Mesendoderm (in vitro differentiated cells): ENCODE measurements at regions not wholly inside any gene's neighbourhood (a gene's known extent, or its start where the extent isn't known, plus 50 kb on each side); places are given as distances from the start of the nearest gene placed in this dataset.
"Not testable (repeated sequence)": the region's sequence is repeated elsewhere in the genome, so short reads cannot be mapped to it uniquely, and the experiment has no call there.

ENCODE experiments used
- DNase-seq: peaks from one replicate; pipeline ENCODE4 v3.0.0; 2013
- H2AK5ac ChIP-seq: 2 replicates; pipeline ENCODE4 v1.6.1; 2013; ENCODE audit warnings: low read length, inconsistent platforms
- H2BK120ac ChIP-seq: 2 replicates; pipeline ENCODE4 v1.6.1; 2013; ENCODE audit warnings: low read depth, mild to moderate bottlenecking, low read length, moderate library complexity, mixed read lengths
- H2BK15ac ChIP-seq: replicated peaks from 2 replicates; pipeline ENCODE4 v1.6.1; 2013; ENCODE audit warnings: low read depth, mild to moderate bottlenecking, moderate library complexity
- H2BK5ac ChIP-seq: 2 replicates; pipeline ENCODE4 v1.6.1; 2013; ENCODE audit warnings: low read length, inconsistent platforms
- H3K18ac ChIP-seq: 2 replicates; pipeline ENCODE4 v1.6.1; 2013; ENCODE audit warnings: mild to moderate bottlenecking, low read length, mixed read lengths
- H3K23ac ChIP-seq: one replicate; pipeline ENCODE4 v1.6.1; 2013; ENCODE audit warnings: low read length
- H3K27ac ChIP-seq: 2 replicates; pipeline ENCODE4 v1.5.1; 2013; ENCODE audit warnings: low read depth, mild to moderate bottlenecking, inconsistent platforms, low read length, moderate library complexity
- H3K27me3 ChIP-seq: 2 replicates; pipeline ENCODE4 v1.6.1; 2013; ENCODE audit warnings: low read length, control low read depth, mild to moderate bottlenecking, inconsistent platforms; ENCODE audit not compliant: insufficient read depth, poor library complexity
- H3K36me3 ChIP-seq: 2 replicates; pipeline ENCODE4 v1.6.1; 2013; ENCODE audit warnings: low read length, inconsistent platforms; ENCODE audit not compliant: control insufficient read depth, insufficient read depth
- H3K4ac ChIP-seq: one replicate; pipeline ENCODE4 v1.6.1; 2013; ENCODE audit warnings: low read depth, mild to moderate bottlenecking, low read length, moderate library complexity
- H3K4me1 ChIP-seq: 2 replicates; pipeline ENCODE4 v1.6.1; 2013; ENCODE audit warnings: low read depth, low read length, inconsistent platforms; ENCODE audit not compliant: control insufficient read depth
- H3K4me2 ChIP-seq: 2 replicates; pipeline ENCODE4 v1.6.1; 2013; ENCODE audit warnings: low read length
- H3K4me3 ChIP-seq: 2 replicates; pipeline ENCODE4 v1.5.1; 2013; ENCODE audit warnings: mild to moderate bottlenecking, low read length
- H3K56ac ChIP-seq: one replicate; pipeline ENCODE4 v1.6.1; 2013; ENCODE audit warnings: low read length
- H3K79me1 ChIP-seq: 2 replicates; pipeline ENCODE4 v1.6.1; 2013; ENCODE audit warnings: low read length, inconsistent platforms
- H3K79me2 ChIP-seq: 2 replicates; pipeline ENCODE4 v1.6.1; 2013; ENCODE audit warnings: mild to moderate bottlenecking, low read length; ENCODE audit not compliant: control insufficient read depth, insufficient read depth
- H3K9ac ChIP-seq: 2 replicates; pipeline ENCODE4 v1.6.1; 2013; ENCODE audit warnings: low read length, inconsistent platforms
- H4K5ac ChIP-seq: one replicate; pipeline ENCODE4 v1.6.1; 2013; ENCODE audit warnings: low read length
- H4K8ac ChIP-seq: one replicate; pipeline ENCODE4 v1.6.1; 2013; ENCODE audit warnings: low read depth, mild to moderate bottlenecking, control low read depth, low read length, moderate library complexity
- WGBS: extraction: QIAGEN DNeasy Blood & Tissue Kit; methylation state at CpG from one replicate; pipeline ENCODE4 v1.1.7; 2013; ENCODE audit warnings: low lambda C conversion rate, missing lambda C conversion rate; ENCODE audit not compliant: insufficient coverage; ENCODE audit errors: extremely low coverage; 5-methylcytosine and 5-hydroxymethylcytosine counted together

DNA sequence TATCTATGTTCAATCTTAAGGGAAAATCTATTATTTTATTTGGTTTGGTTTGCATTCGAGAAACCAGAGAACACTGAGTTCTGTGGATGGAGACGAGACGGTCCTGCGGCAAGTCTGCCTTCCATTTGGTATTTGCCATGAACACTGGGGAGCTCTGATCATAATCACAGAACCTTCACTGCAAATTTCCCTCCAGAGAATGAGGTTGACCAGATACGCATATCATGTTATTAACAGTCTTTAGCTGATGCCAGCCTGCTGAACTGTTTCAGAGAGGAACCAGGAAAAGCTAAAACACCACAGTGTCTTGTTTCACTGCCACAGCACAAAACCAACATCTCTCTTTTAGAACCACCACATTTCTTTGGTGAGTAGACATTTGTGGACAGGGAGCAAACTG lies 269.4 kb upstream of the AGAP1 start:
- Histone ChIP-seq H3K36me3 (no peaks in the 10 kb centered on the region), H3K18ac (no peak overlapping the region), H3K4me3 (no peak overlapping the region), H4K8ac (no peak overlapping the region), H2BK120ac (no peak overlapping the region), H3K9ac (no peak overlapping the region), H3K27me3 (no peaks in the 10 kb centered on the region), H3K79me2 (no peaks in the 10 kb centered on the region), H2BK15ac (no peak overlapping the region), H3K79me1 (no peaks in the 10 kb centered on the region), H3K56ac (no peak overlapping the region), H3K4me1 (no peaks in the 10 kb centered on the region), H3K4ac (no peak overlapping the region), H2AK5ac (no peak overlapping the region), H4K5ac (no peak overlapping the region), H3K23ac (no peak overlapping the region), H3K27ac (no peak overlapping the region), H3K4me2 (no peak overlapping the region), H2BK5ac (no peak overlapping the region)
- DNase-seq = no peak
- WGBS = no CpG with 5 or more reads among the region's 5 CpGs

DNA sequence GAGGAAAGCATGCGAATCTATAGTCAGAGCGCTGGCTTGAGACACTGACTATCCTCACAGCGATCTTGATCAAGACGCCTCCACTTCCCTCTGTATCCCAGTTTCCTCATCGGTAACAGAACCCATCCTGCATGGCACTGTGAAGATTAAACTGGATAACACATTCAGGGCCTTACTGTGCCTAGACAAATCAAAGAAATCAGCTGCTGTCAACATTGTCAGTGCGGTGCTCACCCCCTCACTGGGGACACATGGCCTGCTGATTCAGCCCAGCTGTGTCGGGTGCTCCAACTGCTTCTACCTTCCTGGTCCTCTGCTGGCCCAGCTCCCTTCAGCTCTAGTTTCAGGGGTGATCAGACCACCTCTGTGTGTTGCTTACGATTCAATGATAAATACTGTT lies 268.6 kb upstream of the AGAP1 start:
- no CpG with 5 or more reads among the region's 8 CpGs for WGBS
- H3K4me1 ChIP-seq = no peaks in the 10 kb centered on the region
- no peaks in the 10 kb centered on the region for H3K79me2 ChIP-seq
- no peak overlapping the region for H3K18ac ChIP-seq
- H3K4me2 ChIP-seq = no peak overlapping the region
- no peak overlapping the region for H3K56ac ChIP-seq
- no peak overlapping the region for H3K23ac ChIP-seq
- H3K4me3 ChIP-seq = no peak overlapping the region
- no peak overlapping the region for H3K4ac ChIP-seq
- no peaks in the 10 kb centered on the region for H3K79me1 ChIP-seq
- H3K27ac ChIP-seq = no peak overlapping the region
- no peak overlapping the region for H3K9ac ChIP-seq
- no peak overlapping the region for H2BK15ac ChIP-seq
- no peak overlapping the region for H4K5ac ChIP-seq
- H3K27me3 ChIP-seq = no peaks in the 10 kb centered on the region
- DNase-seq = no peak
- no peak overlapping the region for H2BK5ac ChIP-seq
- H2BK120ac ChIP-seq = no peak overlapping the region
- no peaks in the 10 kb centered on the region for H3K36me3 ChIP-seq
- H2AK5ac ChIP-seq = no peak overlapping the region
- no peak overlapping the region for H4K8ac ChIP-seq

DNA sequence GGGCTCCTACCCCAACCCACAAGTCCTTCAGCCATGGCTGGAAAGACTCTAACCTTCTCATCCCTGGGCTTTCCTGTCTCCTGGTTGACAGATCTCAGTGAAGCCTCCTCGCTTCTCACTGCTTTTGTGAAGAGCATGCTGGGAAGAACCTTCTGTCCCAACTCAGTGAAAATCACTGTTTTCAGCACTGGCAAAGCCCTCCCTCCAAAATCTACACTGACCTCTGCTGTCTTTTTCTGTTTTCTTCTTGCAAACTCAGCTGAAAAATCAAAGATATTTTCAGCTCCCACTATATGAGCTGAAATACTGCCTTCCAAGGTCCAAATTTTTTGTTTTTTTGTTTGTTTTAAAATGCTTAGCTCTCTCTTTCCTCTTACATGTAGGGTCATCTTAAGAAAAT lies 266.3 kb upstream of the AGAP1 start:
- H3K4me3 ChIP-seq = no peak overlapping the region
- H3K36me3 ChIP-seq = no peaks in the 10 kb centered on the region
- no peak overlapping the region for H3K27ac ChIP-seq
- no peaks in the 10 kb centered on the region for H3K79me1 ChIP-seq
- no CpG with 5 or more reads among the region's 1 CpG for WGBS
- H3K4me2 ChIP-seq = no peak overlapping the region
- no peak overlapping the region for H3K56ac ChIP-seq
- H3K18ac ChIP-seq = no peak overlapping the region
- no peak overlapping the region for H2AK5ac ChIP-seq
- no peaks in the 10 kb centered on the region for H3K4me1 ChIP-seq
- H2BK15ac ChIP-seq = no peak overlapping the region
- DNase-seq = no peak
- no peaks in the 10 kb centered on the region for H3K27me3 ChIP-seq
- no peak overlapping the region for H3K9ac ChIP-seq
- no peak overlapping the region for H4K8ac ChIP-seq
- no peak overlapping the region for H4K5ac ChIP-seq
- H3K4ac ChIP-seq = no peak overlapping the region
- H3K23ac ChIP-seq = no peak overlapping the region
- H2BK5ac ChIP-seq = no peak overlapping the region
- no peak overlapping the region for H2BK120ac ChIP-seq
- H3K79me2 ChIP-seq = no peaks in the 10 kb centered on the region

- H3K79me1 ChIP-seq, H3K9ac ChIP-seq, H3K27me3 ChIP-seq, H3K23ac ChIP-seq, H4K8ac ChIP-seq, DNase-seq, H2AK5ac ChIP-seq, H3K56ac ChIP-seq, H3K4ac ChIP-seq, H3K4me3 ChIP-seq, H3K27ac ChIP-seq, H3K4me2 ChIP-seq, H3K18ac ChIP-seq, H3K79me2 ChIP-seq, H2BK5ac ChIP-seq, H4K5ac ChIP-seq, H3K4me1 ChIP-seq, H3K36me3 ChIP-seq, H2BK15ac ChIP-seq, H2BK120ac ChIP-seq: not testable (repeated sequence)
- no CpG with 5 or more reads among the region's 3 CpGs for WGBS
Measured at GRCh38 chr2:235228422-235228821, 265.4 kb upstream of the AGAP1 start.

- Histone ChIP-seq H3K27ac (no peak overlapping the region), H3K18ac (no peak overlapping the region), H3K4me1 (no peaks in the 10 kb centered on the region), H3K23ac (no peak overlapping the region), H2AK5ac (no peak overlapping the region), H2BK5ac (no peak overlapping the region), H2BK15ac (no peak overlapping the region), H3K4me3 (no peak overlapping the region), H3K36me3 (no peaks in the 10 kb centered on the region), H3K4me2 (no peak overlapping the region), H4K8ac (no peak overlapping the region), H3K9ac (no peak overlapping the region), H4K5ac (no peak overlapping the region), H3K79me2 (no peaks in the 10 kb centered on the region), H3K56ac (no peak overlapping the region), H3K4ac (no peak overlapping the region), H3K27me3 (no peaks in the 10 kb centered on the region), H2BK120ac (no peak overlapping the region), H3K79me1 (no peaks in the 10 kb centered on the region)
- DNase-seq = no peak
- no CpG with 5 or more reads among the region's 3 CpGs for WGBS
Measured at GRCh38 chr2:235229236-235229635, 264.6 kb upstream of the AGAP1 start.

GRCh38 chr2:235230821-235231601 lies 262.8 kb upstream of the AGAP1 start:
- no peak overlapping the region for H3K9ac ChIP-seq
- H3K4ac ChIP-seq = no peak overlapping the region
- WGBS = no CpG with 5 or more reads among the region's 8 CpGs
- no peak overlapping the region for H4K8ac ChIP-seq
- no peak overlapping the region for H3K23ac ChIP-seq
- H3K79me1 ChIP-seq = no peaks in the 10 kb centered on the region
- no peak overlapping the region for H4K5ac ChIP-seq
- H3K36me3 ChIP-seq = no peaks in the 10 kb centered on the region
- no peaks in the 10 kb centered on the region for H3K27me3 ChIP-seq
- H2BK15ac ChIP-seq = no peak overlapping the region
- DNase-seq = no peak
- no peak overlapping the region for H2BK5ac ChIP-seq
- no peak overlapping the region for H3K4me2 ChIP-seq
- H2AK5ac ChIP-seq = no peak overlapping the region
- no peak overlapping the region for H3K18ac ChIP-seq
- H3K79me2 ChIP-seq = no peaks in the 10 kb centered on the region
- H3K4me1 ChIP-seq = no peaks in the 10 kb centered on the region
- H3K56ac ChIP-seq = no peak overlapping the region
- H2BK120ac ChIP-seq = no peak overlapping the region
- no peak overlapping the region for H3K4me3 ChIP-seq
- H3K27ac ChIP-seq = no peak overlapping the region
